ENCODE measurements at regions not wholly inside any gene's neighbourhood (a gene's known extent, or its start where the extent isn't known, plus 50 kb on each side); places are given as distances from the start of the nearest gene placed in this dataset.

GRCh38 chr5:114060866-114061265 is 301.0 kb upstream of the KCNN2 start:
- H3K4me3 Mint-ChIP-seq, result no peak overlapping the region
- H3K27ac Mint-ChIP-seq, result no peak overlapping the region
- no peaks in the 10 kb centered on the region for H3K9me3 Mint-ChIP-seq
- H3K27me3 Mint-ChIP-seq (ENCODE audit: insufficient read depth), result peaks cover 20% of the 10 kb centered on the region
- no peaks in the 10 kb centered on the region for H3K4me1 Mint-ChIP-seq (ENCODE audit: low read depth)
- H3K36me3 Mint-ChIP-seq (ENCODE audit: low read depth), result no peaks in the 10 kb centered on the region
- DNase-seq, result no peak
- TF ChIP-seq, protein P1, sequence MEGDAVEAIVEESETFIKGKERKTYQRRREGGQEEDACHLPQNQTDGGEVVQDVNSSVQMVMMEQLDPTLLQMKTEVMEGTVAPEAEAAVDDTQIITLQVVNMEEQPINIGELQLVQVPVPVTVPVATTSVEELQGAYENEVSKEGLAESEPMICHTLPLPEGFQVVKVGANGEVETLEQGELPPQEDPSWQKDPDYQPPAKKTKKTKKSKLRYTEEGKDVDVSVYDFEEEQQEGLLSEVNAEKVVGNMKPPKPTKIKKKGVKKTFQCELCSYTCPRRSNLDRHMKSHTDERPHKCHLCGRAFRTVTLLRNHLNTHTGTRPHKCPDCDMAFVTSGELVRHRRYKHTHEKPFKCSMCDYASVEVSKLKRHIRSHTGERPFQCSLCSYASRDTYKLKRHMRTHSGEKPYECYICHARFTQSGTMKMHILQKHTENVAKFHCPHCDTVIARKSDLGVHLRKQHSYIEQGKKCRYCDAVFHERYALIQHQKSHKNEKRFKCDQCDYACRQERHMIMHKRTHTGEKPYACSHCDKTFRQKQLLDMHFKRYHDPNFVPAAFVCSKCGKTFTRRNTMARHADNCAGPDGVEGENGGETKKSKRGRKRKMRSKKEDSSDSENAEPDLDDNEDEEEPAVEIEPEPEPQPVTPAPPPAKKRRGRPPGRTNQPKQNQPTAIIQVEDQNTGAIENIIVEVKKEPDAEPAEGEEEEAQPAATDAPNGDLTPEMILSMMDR (IDR thresholded peaks at IDR 0.05), result no peak

- Mint-ChIP-seq H3K27ac (no peak overlapping the region), H3K4me1 (ENCODE audit: low read depth) (no peaks in the 10 kb centered on the region), H3K27me3 (ENCODE audit: insufficient read depth) (peaks cover 9% of the 10 kb centered on the region), H3K36me3 (ENCODE audit: low read depth) (no peaks in the 10 kb centered on the region), H3K9me3 (no peaks in the 10 kb centered on the region), H3K4me3 (no peak overlapping the region)
- DNase-seq, result peak; percentile 32
- TF ChIP-seq, protein P1 (IDR thresholded peaks at IDR 0.05), result peak; percentile 72
Observed at GRCh38 chr5:114062932-114063867, 298.7 kb upstream of the KCNN2 start.

DNA sequence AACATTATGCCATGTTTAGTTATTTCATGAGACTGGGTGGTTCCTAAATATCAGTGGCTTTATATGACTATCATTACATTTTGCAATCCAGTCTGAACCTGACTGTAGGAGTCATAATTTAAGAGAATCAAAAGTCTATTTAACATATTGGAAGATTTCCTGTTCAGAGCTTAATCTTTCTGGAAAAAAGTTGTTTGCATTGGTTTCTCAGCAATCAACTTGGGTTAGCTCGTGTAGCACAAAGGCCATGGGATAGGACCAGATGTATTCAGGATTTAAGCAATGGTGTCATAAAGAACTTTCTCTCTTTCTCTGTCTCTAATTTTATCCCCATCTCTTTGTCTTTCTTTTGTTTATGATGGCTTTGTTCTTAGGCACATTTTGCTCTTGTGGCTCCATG is 296.0 kb upstream of the KCNN2 start:
- H3K36me3 Mint-ChIP-seq (ENCODE audit: low read depth), result no peaks in the 10 kb centered on the region
- no peaks in the 10 kb centered on the region for H3K9me3 Mint-ChIP-seq
- no peak overlapping the region for H3K27ac Mint-ChIP-seq
- no peak for DNase-seq
- no peak overlapping the region for H3K4me3 Mint-ChIP-seq
- no peaks in the 10 kb centered on the region for H3K4me1 Mint-ChIP-seq (ENCODE audit: low read depth)
- peaks cover 7% of the 10 kb centered on the region for H3K27me3 Mint-ChIP-seq (ENCODE audit: insufficient read depth)
- TF ChIP-seq, protein P1 (IDR thresholded peaks at IDR 0.05), result no peak

DNA sequence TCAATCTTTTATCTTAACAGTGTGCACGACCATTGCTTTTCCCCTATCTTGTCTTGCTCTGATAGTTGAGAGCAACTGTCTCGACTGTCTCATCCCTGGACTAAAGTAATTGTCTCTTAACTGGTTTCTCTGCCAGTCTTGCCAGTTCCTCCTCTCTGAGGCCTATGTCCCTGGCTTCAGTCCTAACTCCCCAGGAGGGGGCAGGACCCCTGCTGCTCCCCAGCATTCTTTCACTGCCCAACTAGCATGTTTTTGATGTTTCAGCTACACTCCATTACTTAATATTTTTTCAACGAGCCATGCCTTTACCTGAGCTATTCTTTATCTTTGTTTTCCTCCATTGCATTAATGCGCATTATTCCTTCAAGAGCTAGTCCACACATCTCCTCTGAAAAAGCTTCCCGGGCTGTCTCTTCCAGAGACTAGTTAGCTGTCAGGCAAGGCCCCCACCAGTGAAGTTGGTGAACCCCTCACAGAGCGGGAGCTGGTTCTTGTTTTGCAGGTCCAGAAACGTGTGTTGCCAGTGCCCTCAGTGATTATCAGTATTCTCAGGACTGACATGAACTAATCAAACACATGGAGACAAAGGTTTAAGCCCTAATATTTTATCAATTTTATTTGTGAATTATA is 291.7 kb upstream of the KCNN2 start:
- Mint-ChIP-seq H3K9me3 (no peaks in the 10 kb centered on the region), H3K27me3 (ENCODE audit: insufficient read depth) (peaks cover 4% of the 10 kb centered on the region; the same call in 1 of the 2 replicates), H3K36me3 (ENCODE audit: low read depth) (no peaks in the 10 kb centered on the region), H3K4me3 (no peak overlapping the region), H3K27ac (no peak overlapping the region), H3K4me1 (ENCODE audit: low read depth) (no peaks in the 10 kb centered on the region)
- no peak for DNase-seq
- TF ChIP-seq, protein P1 (IDR thresholded peaks at IDR 0.05), result no peak

- H3K27ac Mint-ChIP-seq, result no peak overlapping the region
- TF ChIP-seq, protein P1 (IDR thresholded peaks at IDR 0.05), result no peak
- peaks cover 19% of the 10 kb centered on the region for H3K9me3 Mint-ChIP-seq
- peaks cover 17% of the 10 kb centered on the region for H3K36me3 Mint-ChIP-seq (ENCODE audit: low read depth)
- no peak overlapping the region for H3K4me3 Mint-ChIP-seq
- DNase-seq, result no peak
- no peaks in the 10 kb centered on the region for H3K4me1 Mint-ChIP-seq (ENCODE audit: low read depth)
- peaks cover 11% of the 10 kb centered on the region for H3K27me3 Mint-ChIP-seq (ENCODE audit: insufficient read depth)
Observed at GRCh38 chr5:114089259-114089658, 272.6 kb upstream of the KCNN2 start.
